ENCODE measurements at regions not wholly inside any gene's neighbourhood (a gene's known extent, or its start where the extent isn't known, plus 50 kb on each side); places are given as distances from the start of the nearest gene placed in this dataset.

GRCh38 chr16:85541619-85541979 is 71.5 kb upstream of the GSE1 start:
- H3K9me3 ChIP-seq, result no peaks in the 10 kb centered on the region
- H3K27ac ChIP-seq, result no peak overlapping the region
- peaks cover 54 to 62% of the 10 kb centered on the region in 2 experiments for H3K4me1 ChIP-seq (ENCODE audit: control insufficient read depth in 1 of 2, insufficient read depth in 1 of 2, low read depth in 1 of 2, low read length in 1 of 2)
- no peaks in the 10 kb centered on the region for H3K36me3 ChIP-seq
- H3K27me3 ChIP-seq, result no peaks in the 10 kb centered on the region
- TF ChIP-seq, protein P1, sequence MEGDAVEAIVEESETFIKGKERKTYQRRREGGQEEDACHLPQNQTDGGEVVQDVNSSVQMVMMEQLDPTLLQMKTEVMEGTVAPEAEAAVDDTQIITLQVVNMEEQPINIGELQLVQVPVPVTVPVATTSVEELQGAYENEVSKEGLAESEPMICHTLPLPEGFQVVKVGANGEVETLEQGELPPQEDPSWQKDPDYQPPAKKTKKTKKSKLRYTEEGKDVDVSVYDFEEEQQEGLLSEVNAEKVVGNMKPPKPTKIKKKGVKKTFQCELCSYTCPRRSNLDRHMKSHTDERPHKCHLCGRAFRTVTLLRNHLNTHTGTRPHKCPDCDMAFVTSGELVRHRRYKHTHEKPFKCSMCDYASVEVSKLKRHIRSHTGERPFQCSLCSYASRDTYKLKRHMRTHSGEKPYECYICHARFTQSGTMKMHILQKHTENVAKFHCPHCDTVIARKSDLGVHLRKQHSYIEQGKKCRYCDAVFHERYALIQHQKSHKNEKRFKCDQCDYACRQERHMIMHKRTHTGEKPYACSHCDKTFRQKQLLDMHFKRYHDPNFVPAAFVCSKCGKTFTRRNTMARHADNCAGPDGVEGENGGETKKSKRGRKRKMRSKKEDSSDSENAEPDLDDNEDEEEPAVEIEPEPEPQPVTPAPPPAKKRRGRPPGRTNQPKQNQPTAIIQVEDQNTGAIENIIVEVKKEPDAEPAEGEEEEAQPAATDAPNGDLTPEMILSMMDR (IDR thresholded peaks at IDR 0.05), result no peak
- no peak overlapping the region for H3K4me3 ChIP-seq (ENCODE audit: low read depth in 1 of 2, low read length in 1 of 2)

DNA sequence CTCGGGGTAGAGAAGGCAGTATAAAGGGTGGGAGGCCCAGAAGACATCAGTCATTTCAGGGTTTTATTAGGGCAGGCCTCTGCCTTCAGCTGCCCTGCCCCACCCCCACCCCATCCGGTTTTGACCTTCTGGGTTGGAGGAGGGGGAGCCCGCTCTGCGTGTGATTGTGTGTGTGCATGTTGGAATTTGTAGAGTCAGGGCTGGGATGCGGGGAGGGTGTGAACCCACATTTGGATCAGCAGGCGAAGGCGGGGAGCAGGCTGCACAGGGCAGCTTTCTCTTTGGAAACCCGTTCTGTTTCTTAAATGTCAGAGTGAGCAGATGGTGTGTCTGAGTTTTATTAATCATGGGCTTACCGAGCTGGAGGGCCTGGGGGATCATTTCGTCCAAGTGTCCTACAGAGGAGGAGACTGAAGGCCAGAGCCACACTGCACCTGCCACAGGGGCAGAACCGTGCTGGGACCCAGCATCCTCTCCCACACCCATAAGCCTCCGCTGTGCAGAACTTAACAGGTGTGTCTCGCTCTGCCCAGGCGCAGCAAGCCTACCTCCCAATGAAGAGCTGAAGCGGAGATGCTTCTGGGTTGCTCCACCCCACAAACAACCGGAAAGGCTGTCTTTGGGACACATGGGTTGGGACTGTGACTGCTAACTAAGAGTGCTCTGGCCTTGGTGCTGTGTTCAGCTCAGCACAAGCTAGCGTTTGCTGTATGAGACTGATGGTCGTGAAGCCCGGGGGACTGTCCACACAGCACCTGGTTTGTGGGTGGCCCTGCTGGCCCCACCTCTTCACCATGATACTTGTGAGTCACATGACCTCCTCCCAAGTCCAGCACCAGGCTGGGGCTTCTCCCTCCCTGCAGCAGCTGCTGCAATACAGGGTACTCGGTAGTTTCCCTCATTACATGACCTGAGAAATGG is 70.9 kb upstream of the GSE1 start:
- Histone ChIP-seq H3K9me3 (no peaks in the 10 kb centered on the region), H3K4me3 (ENCODE audit: low read depth in 1 of 2, low read length in 1 of 2) (no peak overlapping the region), H3K36me3 (no peaks in the 10 kb centered on the region), H3K27me3 (no peaks in the 10 kb centered on the region), H3K27ac (no peak overlapping the region), H3K4me1 (ENCODE audit: control insufficient read depth in 1 of 2, insufficient read depth in 1 of 2, low read depth in 1 of 2, low read length in 1 of 2) (peaks cover 47 to 55% of the 10 kb centered on the region in 2 experiments)
- TF ChIP-seq, protein P1 (IDR thresholded peaks at IDR 0.05), result no peak

GRCh38 chr16:85543536-85543935 is 69.6 kb upstream of the GSE1 start:
- no peaks in the 10 kb centered on the region for H3K27me3 ChIP-seq
- H3K4me3 ChIP-seq (ENCODE audit: low read depth in 1 of 2, low read length in 1 of 2), result no peak overlapping the region
- H3K27ac ChIP-seq, result no peak overlapping the region
- no peaks in the 10 kb centered on the region for H3K9me3 ChIP-seq
- peaks cover 37 to 43% of the 10 kb centered on the region in 2 experiments for H3K4me1 ChIP-seq (ENCODE audit: control insufficient read depth in 1 of 2, insufficient read depth in 1 of 2, low read depth in 1 of 2, low read length in 1 of 2)
- TF ChIP-seq, protein P1 (IDR thresholded peaks at IDR 0.05), result no peak
- no peaks in the 10 kb centered on the region for H3K36me3 ChIP-seq

DNA sequence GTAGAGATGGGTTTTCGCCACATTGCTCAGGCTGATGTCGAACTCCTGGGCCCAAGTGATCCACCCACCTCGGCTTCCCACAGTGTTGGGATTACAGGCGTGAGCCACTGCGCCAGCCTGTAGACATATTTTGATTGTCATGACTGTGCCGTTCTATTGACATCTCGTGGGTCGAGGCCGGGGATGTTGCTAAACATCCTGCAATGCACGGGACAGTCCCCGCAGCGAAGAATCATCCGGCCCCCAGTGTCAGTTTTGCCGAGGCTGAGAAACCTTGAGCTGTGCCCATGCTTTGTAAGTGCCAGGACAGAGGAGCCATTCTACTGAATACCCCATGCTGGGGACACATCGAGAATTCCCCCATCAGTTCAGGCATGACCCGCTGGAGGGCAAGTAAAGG is 69.1 kb upstream of the GSE1 start:
- Histone ChIP-seq H3K4me1 (ENCODE audit: control insufficient read depth in 1 of 2, insufficient read depth in 1 of 2, low read depth in 1 of 2, low read length in 1 of 2) (peaks cover 36 to 40% of the 10 kb centered on the region in 2 experiments), H3K4me3 (ENCODE audit: low read depth in 1 of 2, low read length in 1 of 2) (no peak overlapping the region), H3K36me3 (no peaks in the 10 kb centered on the region), H3K9me3 (no peaks in the 10 kb centered on the region), H3K27ac (peak overlapping the region; percentile 9), H3K27me3 (no peaks in the 10 kb centered on the region)
- TF ChIP-seq, protein P1 (IDR thresholded peaks at IDR 0.05), result no peak

GRCh38 chr16:85544668-85545067 is 68.5 kb upstream of the GSE1 start:
- peaks cover 36 to 45% of the 10 kb centered on the region in 2 experiments for H3K4me1 ChIP-seq (ENCODE audit: control insufficient read depth in 1 of 2, insufficient read depth in 1 of 2, low read depth in 1 of 2, low read length in 1 of 2)
- no peaks in the 10 kb centered on the region for H3K36me3 ChIP-seq
- H3K4me3 ChIP-seq (ENCODE audit: low read depth in 1 of 2, low read length in 1 of 2), result no peak overlapping the region
- H3K27ac ChIP-seq, result no peak overlapping the region
- H3K9me3 ChIP-seq, result no peaks in the 10 kb centered on the region
- TF ChIP-seq, protein P1 (IDR thresholded peaks at IDR 0.05), result no peak
- no peaks in the 10 kb centered on the region for H3K27me3 ChIP-seq
